ENCODE measurements at regions not wholly inside any gene's neighbourhood (a gene's known extent, or its start where the extent isn't known, plus 50 kb on each side); places are given as distances from the start of the nearest gene placed in this dataset.

GRCh38 chr3:40719660-40720287 is 195.0 kb downstream of the ZNF621 start:
- no peak for DNase-seq (ENCODE audit: low spot score)
- no peaks in the 10 kb centered on the region for H3K4me1 Mint-ChIP-seq (ENCODE audit: low read depth in 2 of 2)
- no peaks in the 10 kb centered on the region for H3K36me3 Mint-ChIP-seq
- no peak overlapping the region for H3K4me3 Mint-ChIP-seq
- H3K9me3 Mint-ChIP-seq, result no peaks in the 10 kb centered on the region
- ATAC-seq, result no peak
- H3K27ac Mint-ChIP-seq, result no peak overlapping the region
- peaks cover 15 to 24% of the 10 kb centered on the region in 2 donors for H3K27me3 Mint-ChIP-seq

GRCh38 chr3:40720341-40720740 is 195.6 kb downstream of the ZNF621 start:
- Mint-ChIP-seq H3K9me3 (no peaks in the 10 kb centered on the region), H3K4me3 (no peak overlapping the region), H3K36me3 (no peaks in the 10 kb centered on the region), H3K27ac (no peak overlapping the region), H3K4me1 (ENCODE audit: low read depth in 2 of 2) (no peaks in the 10 kb centered on the region), H3K27me3 (peaks cover 10 to 18% of the 10 kb centered on the region in 2 donors)
- no peak for ATAC-seq
- no peak for DNase-seq (ENCODE audit: low spot score)

- Mint-ChIP-seq H3K27ac (no peak overlapping the region), H3K4me1 (ENCODE audit: low read depth in 2 of 2) (no peaks in the 10 kb centered on the region), H3K36me3 (no peaks in the 10 kb centered on the region), H3K9me3 (no peaks in the 10 kb centered on the region), H3K27me3 (peaks cover 9 to 13% of the 10 kb centered on the region in 2 donors), H3K4me3 (no peak overlapping the region)
- ATAC-seq, result peak in 1 of 2 donors; percentile 25
- no peak for DNase-seq (ENCODE audit: low spot score)
Measured at GRCh38 chr3:40720863-40721262, 196.1 kb downstream of the ZNF621 start.

GRCh38 chr3:40723083-40723660 is 198.4 kb downstream of the ZNF621 start:
- Mint-ChIP-seq H3K27me3 (peaks cover 8 to 12% of the 10 kb centered on the region in 2 donors), H3K9me3 (peaks cover 4% of the 10 kb centered on the region), H3K36me3 (no peaks in the 10 kb centered on the region), H3K4me1 (ENCODE audit: low read depth in 2 of 2) (no peaks in the 10 kb centered on the region), H3K4me3 (no peak overlapping the region), H3K27ac (no peak overlapping the region)
- DNase-seq (ENCODE audit: low spot score), result no peak
- no peak for ATAC-seq

- Mint-ChIP-seq H3K36me3 (peaks cover 5% of the 10 kb centered on the region), H3K4me1 (ENCODE audit: low read depth in 2 of 2) (no peaks in the 10 kb centered on the region)
Measured at GRCh38 chr3:40725031-40725430, 200.3 kb downstream of the ZNF621 start.

GRCh38 chr3:40731445-40731844 is 206.7 kb downstream of the ZNF621 start:
- Mint-ChIP-seq H3K9me3 (peaks cover 18% of the 10 kb centered on the region), H3K27ac (no peak overlapping the region), H3K36me3 (peaks cover 12% of the 10 kb centered on the region), H3K4me1 (ENCODE audit: low read depth in 2 of 2) (no peaks in the 10 kb centered on the region), H3K4me3 (no peak overlapping the region), H3K27me3 (peaks cover 9 to 36% of the 10 kb centered on the region in 2 donors)
- ATAC-seq (no peak), DNase-seq (ENCODE audit: low spot score) (no peak)

More at GRCh38 chr3:40725031-40725430, 200.3 kb downstream of the ZNF621 start:
- ATAC-seq (no peak), DNase-seq (ENCODE audit: low spot score) (no peak)
- peaks cover 16 to 23% of the 10 kb centered on the region in 2 donors for H3K27me3 Mint-ChIP-seq
- H3K4me3 Mint-ChIP-seq, result no peak overlapping the region
- peaks cover 13% of the 10 kb centered on the region for H3K9me3 Mint-ChIP-seq
- H3K27ac Mint-ChIP-seq, result no peak overlapping the region

GRCh38 chr3:40736943-40737342 is 212.2 kb downstream of the ZNF621 start:
- Mint-ChIP-seq H3K27ac (no peak overlapping the region), H3K4me3 (no peak overlapping the region), H3K27me3 (peaks cover 9 to 29% of the 10 kb centered on the region in 2 donors), H3K9me3 (no peaks in the 10 kb centered on the region), H3K4me1 (ENCODE audit: low read depth in 2 of 2) (peaks cover 0 to 3% of the 10 kb centered on the region in 2 donors), H3K36me3 (no peaks in the 10 kb centered on the region)
- DNase-seq (ENCODE audit: low spot score) (no peak), ATAC-seq (no peak)

GRCh38 chr3:40737343-40737742 is 212.6 kb downstream of the ZNF621 start:
- no peak for ATAC-seq
- peaks cover 0 to 3% of the 10 kb centered on the region in 2 donors for H3K4me1 Mint-ChIP-seq (ENCODE audit: low read depth in 2 of 2)
- no peaks in the 10 kb centered on the region for H3K36me3 Mint-ChIP-seq
- no peaks in the 10 kb centered on the region for H3K9me3 Mint-ChIP-seq
- H3K27me3 Mint-ChIP-seq, result peaks cover 9 to 29% of the 10 kb centered on the region in 2 donors
- no peak for DNase-seq (ENCODE audit: low spot score)
- H3K27ac Mint-ChIP-seq, result no peak overlapping the region
- H3K4me3 Mint-ChIP-seq, result no peak overlapping the region

GRCh38 chr3:40739971-40740370 is 215.2 kb downstream of the ZNF621 start:
- H3K27ac Mint-ChIP-seq, result no peak overlapping the region
- no peak overlapping the region for H3K4me3 Mint-ChIP-seq
- no peaks in the 10 kb centered on the region for H3K9me3 Mint-ChIP-seq
- H3K36me3 Mint-ChIP-seq, result no peaks in the 10 kb centered on the region
- DNase-seq (ENCODE audit: low spot score) (no peak), ATAC-seq (no peak)
- peaks cover 0 to 3% of the 10 kb centered on the region in 2 donors for H3K4me1 Mint-ChIP-seq (ENCODE audit: low read depth in 2 of 2)
- H3K27me3 Mint-ChIP-seq, result peaks cover 14 to 20% of the 10 kb centered on the region in 2 donors

GRCh38 chr3:40741729-40742128 is 217.0 kb downstream of the ZNF621 start:
- Mint-ChIP-seq H3K4me3 (no peak overlapping the region), H3K27ac (no peak overlapping the region), H3K27me3 (peaks cover 18 to 26% of the 10 kb centered on the region in 2 donors), H3K9me3 (no peaks in the 10 kb centered on the region), H3K4me1 (ENCODE audit: low read depth in 2 of 2) (peaks cover 0 to 3% of the 10 kb centered on the region in 2 donors), H3K36me3 (no peaks in the 10 kb centered on the region)
- DNase-seq (ENCODE audit: low spot score) (no peak), ATAC-seq (no peak)

GRCh38 chr3:40745381-40746106 is 220.8 kb downstream of the ZNF621 start:
- Mint-ChIP-seq H3K9me3 (no peaks in the 10 kb centered on the region), H3K4me3 (no peak overlapping the region)

GRCh38 chr3:40751666-40752065 is 226.9 kb downstream of the ZNF621 start:
- Mint-ChIP-seq H3K27ac (no peak overlapping the region), H3K9me3 (no peaks in the 10 kb centered on the region), H3K36me3 (no peaks in the 10 kb centered on the region), H3K27me3 (peaks cover 10 to 42% of the 10 kb centered on the region in 2 donors), H3K4me3 (no peak overlapping the region), H3K4me1 (ENCODE audit: low read depth in 2 of 2) (no peaks in the 10 kb centered on the region)
- no peak for DNase-seq (ENCODE audit: low spot score)
- no peak for ATAC-seq

More at GRCh38 chr3:40745381-40746106, 220.8 kb downstream of the ZNF621 start:
- Mint-ChIP-seq H3K4me1 (ENCODE audit: low read depth in 2 of 2) (no peaks in the 10 kb centered on the region), H3K27me3 (peaks cover 17 to 37% of the 10 kb centered on the region in 2 donors), H3K27ac (no peak overlapping the region), H3K36me3 (no peaks in the 10 kb centered on the region)
- DNase-seq (ENCODE audit: low spot score) (no peak), ATAC-seq (no peak)

GRCh38 chr3:40752492-40752891 is 227.7 kb downstream of the ZNF621 start:
- no peak for ATAC-seq
- Mint-ChIP-seq H3K9me3 (no peaks in the 10 kb centered on the region), H3K27ac (no peak overlapping the region), H3K4me3 (no peak overlapping the region), H3K27me3 (peaks cover 6 to 38% of the 10 kb centered on the region in 2 donors), H3K4me1 (ENCODE audit: low read depth in 2 of 2) (no peaks in the 10 kb centered on the region), H3K36me3 (no peaks in the 10 kb centered on the region)
- no peak for DNase-seq (ENCODE audit: low spot score)

- Mint-ChIP-seq H3K4me1 (ENCODE audit: low read depth in 2 of 2) (no peaks in the 10 kb centered on the region), H3K36me3 (no peaks in the 10 kb centered on the region), H3K27ac (no peak overlapping the region), H3K4me3 (no peak overlapping the region), H3K9me3 (no peaks in the 10 kb centered on the region), H3K27me3 (peaks cover 6 to 37% of the 10 kb centered on the region in 2 donors)
- ATAC-seq (no peak), DNase-seq (ENCODE audit: low spot score) (no peak)
Measured at GRCh38 chr3:40753291-40753770, 228.6 kb downstream of the ZNF621 start.

All from natural killer cell treated with Interleukin-12 subunit alpha and Interleukin-12 subunit beta and Interleukin-15 and Interleukin-18, amount 100 ng/mL, for 72 hours (primary cell).